GM12801 (cell line): ENCODE measurements at regions not wholly inside any gene's neighbourhood (a gene's known extent, or its start where the extent isn't known, plus 50 kb on each side); places are given as distances from the start of the nearest gene placed in this dataset.

Source experiments
- TF ChIP-seq, protein P1 (sequence below): IDR thresholded peaks from one replicate; pipeline ENCODE4 v1.5.1; 2011; ENCODE audit warnings: control low read depth; ENCODE audit not compliant: insufficient read length; ENCODE audit errors: extremely low read depth

DNA sequence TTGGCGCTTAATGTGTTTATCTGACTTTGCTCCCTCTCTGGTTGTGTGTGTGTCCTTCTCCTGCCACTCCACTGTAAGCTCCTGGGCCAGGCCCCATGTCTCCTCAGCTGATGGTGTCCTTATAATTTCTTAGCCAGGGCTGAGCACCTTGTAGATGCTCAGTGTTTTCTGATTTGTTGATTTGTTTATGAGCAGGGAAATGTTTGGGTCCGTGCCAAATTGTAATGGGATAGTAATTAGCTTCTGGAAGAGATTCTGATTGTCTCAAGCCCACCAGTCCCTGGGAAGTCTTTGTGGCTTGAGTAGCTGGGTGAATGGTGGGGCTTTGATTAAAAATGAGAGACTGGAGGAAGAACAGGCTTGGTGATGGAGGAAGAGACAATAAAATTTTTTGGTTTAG lies 270.5 kb downstream of the MYCN start:
- TF ChIP-seq, protein P1, sequence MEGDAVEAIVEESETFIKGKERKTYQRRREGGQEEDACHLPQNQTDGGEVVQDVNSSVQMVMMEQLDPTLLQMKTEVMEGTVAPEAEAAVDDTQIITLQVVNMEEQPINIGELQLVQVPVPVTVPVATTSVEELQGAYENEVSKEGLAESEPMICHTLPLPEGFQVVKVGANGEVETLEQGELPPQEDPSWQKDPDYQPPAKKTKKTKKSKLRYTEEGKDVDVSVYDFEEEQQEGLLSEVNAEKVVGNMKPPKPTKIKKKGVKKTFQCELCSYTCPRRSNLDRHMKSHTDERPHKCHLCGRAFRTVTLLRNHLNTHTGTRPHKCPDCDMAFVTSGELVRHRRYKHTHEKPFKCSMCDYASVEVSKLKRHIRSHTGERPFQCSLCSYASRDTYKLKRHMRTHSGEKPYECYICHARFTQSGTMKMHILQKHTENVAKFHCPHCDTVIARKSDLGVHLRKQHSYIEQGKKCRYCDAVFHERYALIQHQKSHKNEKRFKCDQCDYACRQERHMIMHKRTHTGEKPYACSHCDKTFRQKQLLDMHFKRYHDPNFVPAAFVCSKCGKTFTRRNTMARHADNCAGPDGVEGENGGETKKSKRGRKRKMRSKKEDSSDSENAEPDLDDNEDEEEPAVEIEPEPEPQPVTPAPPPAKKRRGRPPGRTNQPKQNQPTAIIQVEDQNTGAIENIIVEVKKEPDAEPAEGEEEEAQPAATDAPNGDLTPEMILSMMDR, result no peak

GRCh38 chr2:16209799-16210198 lies 269.4 kb downstream of the MYCN start:
- TF ChIP-seq, protein P1, result no peak

GRCh38 chr2:16208921-16209320 lies 268.6 kb downstream of the MYCN start:
- TF ChIP-seq, protein P1, result no peak

DNA sequence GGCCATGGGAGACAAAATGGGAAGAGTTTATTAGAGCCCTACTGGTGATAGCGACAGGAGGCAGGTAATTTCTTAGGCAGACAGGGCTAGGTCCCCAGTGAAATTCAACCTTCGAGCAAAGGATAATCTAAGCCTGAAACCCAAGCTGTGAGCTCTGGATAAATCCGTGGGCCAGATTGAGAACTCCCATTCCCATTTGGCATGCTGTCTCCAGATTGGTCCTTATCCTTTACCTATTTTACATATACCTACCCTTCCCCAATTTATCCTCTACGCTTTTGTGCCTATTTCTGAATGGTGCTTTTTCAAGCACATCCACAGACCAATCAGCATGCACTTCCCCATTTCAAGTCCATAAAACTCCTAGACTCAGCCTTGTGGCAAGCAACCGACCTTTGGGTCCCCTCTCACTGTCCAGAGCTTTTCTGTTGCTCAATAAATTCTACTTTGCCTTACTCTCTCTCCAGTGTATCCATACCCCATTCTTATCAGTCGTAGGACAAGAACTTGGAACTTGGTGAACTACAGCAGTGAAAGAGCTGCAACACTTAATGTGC lies 268.0 kb downstream of the MYCN start:
- TF ChIP-seq, protein P1, result no peak

DNA sequence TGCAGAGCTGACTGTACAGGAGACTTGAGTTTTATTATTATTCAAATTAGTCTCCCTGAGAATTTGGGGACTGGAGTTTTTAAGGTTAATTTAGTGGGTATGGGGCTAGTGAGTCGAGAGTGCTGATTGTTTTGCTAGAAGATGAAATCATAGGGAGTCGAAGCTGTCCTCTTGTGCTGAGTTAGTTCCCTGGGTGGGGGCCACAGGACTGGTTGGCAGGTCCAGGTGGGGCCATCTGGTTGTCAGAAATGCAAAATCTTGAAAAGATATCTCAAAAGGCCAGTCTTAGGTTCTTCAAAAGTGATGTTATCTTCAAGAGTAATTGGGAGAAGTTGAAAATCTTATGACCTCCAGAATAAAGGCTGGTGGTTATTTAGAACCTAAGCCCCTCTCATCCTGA lies 267.3 kb downstream of the MYCN start:
- TF ChIP-seq, protein P1, result no peak

- TF ChIP-seq, protein P1, result no peak
These were observed 266.8 kb downstream of the MYCN start for GRCh38 chr2:16207151-16207550.

DNA sequence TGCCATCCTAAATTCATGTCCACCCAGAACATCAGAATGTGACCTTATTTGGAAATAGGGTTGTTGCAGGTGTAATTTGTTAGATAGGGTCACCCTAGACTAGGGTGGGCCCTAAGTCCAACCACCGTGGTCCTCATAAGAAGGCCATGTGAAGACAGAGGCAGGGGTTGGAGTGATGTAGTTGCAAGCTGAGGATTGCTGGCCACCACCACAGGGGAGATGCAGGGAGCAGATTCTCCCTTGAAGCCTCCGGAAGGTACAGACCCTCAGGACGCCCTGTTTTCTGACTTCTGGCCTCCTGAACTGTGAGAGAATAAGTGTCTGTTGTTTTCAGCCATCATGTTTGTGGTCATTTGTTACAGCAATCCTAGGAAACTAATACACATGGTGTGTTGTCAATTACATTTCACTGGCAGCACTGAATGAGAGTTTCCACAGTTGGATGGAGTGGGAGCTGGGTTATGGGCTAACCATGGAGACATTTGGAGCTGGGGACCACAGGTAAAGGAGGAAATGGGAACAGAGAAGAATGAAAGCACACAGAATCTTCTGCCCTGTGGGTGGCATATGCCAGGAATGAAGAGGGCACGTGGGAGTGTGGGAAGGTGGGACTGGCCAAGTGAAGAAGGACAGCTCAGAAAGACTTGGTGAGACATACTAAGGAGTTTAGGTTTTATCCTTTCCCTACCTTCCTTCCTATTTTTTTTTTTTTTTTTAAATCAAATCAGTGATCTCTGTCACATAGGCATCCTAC lies 266.0 kb downstream of the MYCN start:
- TF ChIP-seq, protein P1, result no peak
